GM12864 (cell line): ENCODE measurements at regions not wholly inside any gene's neighbourhood (a gene's known extent, or its start where the extent isn't known, plus 50 kb on each side); places are given as distances from the start of the nearest gene placed in this dataset.

Experiments used
- DNase-seq: peaks from one replicate; pipeline ENCODE4 v3.0.0-alpha.2; 2011; ENCODE audit warnings: low read depth
- H3K4me3 ChIP-seq: 2 replicates; pipeline ENCODE4 v1.5.1; 2011; ENCODE audit warnings: mild to moderate bottlenecking, low read depth, low read length, control low read depth
- TF ChIP-seq, protein P1 (sequence below): IDR thresholded peaks from 2 replicates; pipeline ENCODE4 v1.5.1; 2011; ENCODE audit warnings: low read depth, mild to moderate bottlenecking, moderate library complexity, low read length, control low read depth, inconsistent platforms; ENCODE audit errors: missing control alignments

DNA sequence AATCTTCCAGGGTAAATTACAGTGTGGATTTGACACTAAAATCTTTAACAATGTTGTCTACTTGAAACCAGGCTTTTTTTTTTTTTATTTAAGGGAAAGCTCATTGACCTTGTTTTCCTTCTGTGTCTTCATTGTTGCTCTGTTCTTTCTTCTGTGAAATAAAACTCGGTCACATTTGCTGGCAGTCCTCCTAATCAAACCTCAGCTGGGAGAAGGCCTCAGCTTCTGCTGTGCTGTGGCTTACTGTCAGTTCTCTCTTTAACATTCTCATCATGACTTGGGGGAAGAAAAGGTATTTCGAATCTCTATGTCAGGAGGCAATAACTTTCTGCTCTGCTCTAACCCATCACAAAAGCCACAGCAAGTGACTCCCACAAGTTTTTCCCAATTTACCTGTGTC, 268.9 kb downstream of the ZNF608 start:
- H3K4me3 ChIP-seq: no peak overlapping the region
- no peak for DNase-seq
- TF ChIP-seq, protein P1, sequence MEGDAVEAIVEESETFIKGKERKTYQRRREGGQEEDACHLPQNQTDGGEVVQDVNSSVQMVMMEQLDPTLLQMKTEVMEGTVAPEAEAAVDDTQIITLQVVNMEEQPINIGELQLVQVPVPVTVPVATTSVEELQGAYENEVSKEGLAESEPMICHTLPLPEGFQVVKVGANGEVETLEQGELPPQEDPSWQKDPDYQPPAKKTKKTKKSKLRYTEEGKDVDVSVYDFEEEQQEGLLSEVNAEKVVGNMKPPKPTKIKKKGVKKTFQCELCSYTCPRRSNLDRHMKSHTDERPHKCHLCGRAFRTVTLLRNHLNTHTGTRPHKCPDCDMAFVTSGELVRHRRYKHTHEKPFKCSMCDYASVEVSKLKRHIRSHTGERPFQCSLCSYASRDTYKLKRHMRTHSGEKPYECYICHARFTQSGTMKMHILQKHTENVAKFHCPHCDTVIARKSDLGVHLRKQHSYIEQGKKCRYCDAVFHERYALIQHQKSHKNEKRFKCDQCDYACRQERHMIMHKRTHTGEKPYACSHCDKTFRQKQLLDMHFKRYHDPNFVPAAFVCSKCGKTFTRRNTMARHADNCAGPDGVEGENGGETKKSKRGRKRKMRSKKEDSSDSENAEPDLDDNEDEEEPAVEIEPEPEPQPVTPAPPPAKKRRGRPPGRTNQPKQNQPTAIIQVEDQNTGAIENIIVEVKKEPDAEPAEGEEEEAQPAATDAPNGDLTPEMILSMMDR: no peak

DNA sequence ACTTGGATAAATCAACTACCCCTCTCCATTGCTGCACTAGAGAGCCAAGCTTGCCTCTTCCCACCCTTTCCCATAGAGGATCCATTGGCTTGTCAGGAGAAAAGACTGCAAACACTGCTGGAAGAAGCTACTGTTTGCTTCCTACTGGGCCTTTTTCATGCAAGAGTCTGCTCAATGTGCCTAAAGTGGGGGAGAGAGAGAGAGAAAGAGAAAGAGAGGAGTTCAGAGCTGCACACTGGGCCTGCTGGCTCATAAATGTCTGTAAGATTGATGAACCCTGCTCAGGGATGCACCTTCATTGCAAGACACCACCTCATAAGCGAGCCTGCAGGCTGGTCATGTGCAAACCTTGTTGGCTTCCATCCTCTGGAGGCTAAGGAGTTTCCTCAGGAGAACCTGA, 269.4 kb downstream of the ZNF608 start:
- TF ChIP-seq, protein P1: no peak
- no peak overlapping the region for H3K4me3 ChIP-seq
- no peak for DNase-seq

DNA sequence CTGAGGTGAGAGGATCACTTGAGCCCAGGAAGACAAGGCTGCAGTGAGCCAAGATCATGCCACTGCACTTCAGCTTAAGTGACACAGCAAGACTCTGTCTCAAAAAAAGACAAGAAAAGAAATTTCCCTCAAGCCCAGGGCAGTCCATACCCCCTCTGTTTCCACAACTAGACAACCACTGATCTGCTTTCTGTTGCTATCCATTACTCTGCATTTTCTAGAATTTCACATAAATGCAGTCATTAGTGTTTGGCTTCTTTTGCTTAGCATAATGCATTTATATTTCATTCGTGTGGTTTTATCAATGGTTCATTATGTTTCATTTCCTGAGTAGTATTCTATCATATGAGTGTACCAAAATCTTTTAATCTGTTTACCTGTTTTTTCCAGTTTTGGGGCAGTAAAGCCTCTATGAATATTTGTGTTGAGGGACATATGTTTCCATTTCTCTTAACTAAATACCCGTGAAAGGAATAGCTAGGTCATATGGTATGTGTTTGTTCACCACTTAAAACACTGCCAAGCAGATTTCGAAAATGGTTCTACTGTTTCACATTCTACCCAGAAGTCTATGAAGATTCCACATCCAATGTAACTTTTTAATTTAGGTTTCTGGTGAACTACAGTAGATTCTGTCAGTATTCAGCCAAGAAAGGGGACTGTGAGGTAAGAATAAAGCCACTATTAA, 271.8 kb downstream of the ZNF608 start:
- H3K4me3 ChIP-seq: no peak overlapping the region
- no peak for DNase-seq
- TF ChIP-seq, protein P1: no peak

DNA sequence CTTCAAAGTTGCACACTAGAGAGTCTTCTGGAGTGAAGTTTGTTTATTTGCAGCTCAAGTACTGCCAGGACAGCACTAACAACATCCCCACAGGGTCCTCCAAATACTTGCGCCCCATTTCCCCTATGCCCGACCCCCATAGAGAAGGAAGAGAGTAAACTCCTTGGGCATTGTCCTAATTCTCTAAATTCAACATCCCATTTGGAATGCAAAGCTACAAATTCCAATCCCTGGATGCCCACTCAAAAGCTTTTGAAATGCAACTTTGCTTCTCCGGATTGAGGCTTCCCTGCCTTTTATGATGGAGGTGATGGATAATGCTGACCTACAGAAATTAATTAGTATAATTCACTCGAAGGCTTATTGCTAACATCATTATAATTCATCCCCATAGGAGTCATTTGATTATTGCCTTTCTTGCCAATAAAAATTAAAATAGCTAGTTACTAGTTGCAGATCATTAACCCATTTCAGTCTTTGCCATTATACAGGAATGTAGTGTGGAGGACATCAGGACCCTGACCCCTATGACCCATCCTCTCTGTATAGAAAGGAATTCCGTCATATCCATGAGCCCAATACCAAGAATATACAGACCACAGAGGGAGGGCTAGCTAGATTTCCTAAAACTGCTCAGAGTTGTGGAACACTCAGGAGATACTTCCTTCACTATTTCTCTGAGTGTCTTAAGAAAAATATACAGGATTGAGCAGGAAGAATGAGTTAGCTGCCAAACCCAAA, 277.6 kb downstream of the ZNF608 start:
- no peak for DNase-seq
- H3K4me3 ChIP-seq: no peak overlapping the region

GRCh38 chr5:124467745-124468144, 278.7 kb downstream of the ZNF608 start:
- no peak for DNase-seq
- TF ChIP-seq, protein P1: no peak
- H3K4me3 ChIP-seq: no peak overlapping the region

More for the DNA sequence above, 277.6 kb downstream of the ZNF608 start:
- TF ChIP-seq, protein P1: no peak

GRCh38 chr5:124466011-124466410, 280.4 kb downstream of the ZNF608 start:
- TF ChIP-seq, protein P1: no peak
- DNase-seq: no peak
- no peak overlapping the region for H3K4me3 ChIP-seq
